HG02610 (cell line): ENCODE measurements at regions not wholly inside any gene's neighbourhood (a gene's known extent, or its start where the extent isn't known, plus 50 kb on each side); places are given as distances from the start of the nearest gene placed in this dataset.
"Not testable (repeated sequence)": the region's sequence is repeated elsewhere in the genome, so short reads cannot be mapped to it uniquely, and the experiment has no call there.

Experiments
- ATAC-seq: cut with Tn5 transposase; IDR thresholded peaks from one replicate; pipeline ENCODE4 v1.9.1; 2021; ENCODE audit warnings: mild to moderate bottlenecking, moderate library complexity; ENCODE audit not compliant: unreplicated experiment

GRCh38 chrX:102784550-102784949 lies 64.0 kb downstream of the GPRASP3 start:
- ATAC-seq, result no peak

- ATAC-seq, result no peak
These were observed 66.7 kb downstream of the GPRASP3 start for GRCh38 chrX:102787283-102787682.

DNA sequence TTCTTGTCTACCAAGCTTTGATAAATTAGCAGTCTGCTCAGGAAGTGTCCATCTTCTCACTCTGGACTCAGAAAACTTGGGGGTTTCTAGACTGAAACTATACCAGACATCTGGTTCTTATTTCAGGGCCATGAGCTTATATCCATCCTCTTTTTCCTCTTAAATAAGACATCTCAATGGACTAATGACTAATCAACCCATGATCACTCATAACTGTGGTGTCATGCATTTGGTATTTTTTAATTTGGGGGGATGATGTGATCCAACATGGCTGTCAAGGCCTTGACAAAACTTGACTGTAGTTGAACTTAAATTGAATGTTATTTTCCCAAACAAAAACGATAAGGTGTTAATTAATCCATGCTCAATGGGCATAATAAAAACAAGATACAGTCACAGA lies 87.8 kb downstream of the GPRASP3 start:
- ATAC-seq, result no peak

- not testable (repeated sequence) for ATAC-seq
These were observed 97.7 kb downstream of the GPRASP3 start for GRCh38 chrX:102818269-102818668.

- ATAC-seq, result no peak
These were observed 104.4 kb upstream of the RAB40AL start for GRCh38 chrX:102832661-102833060.

- no peak for ATAC-seq
These were observed 103.9 kb upstream of the RAB40AL start for GRCh38 chrX:102833136-102833535.

- no peak for ATAC-seq
These were observed 101.4 kb upstream of the RAB40AL start for GRCh38 chrX:102835504-102836146.

DNA sequence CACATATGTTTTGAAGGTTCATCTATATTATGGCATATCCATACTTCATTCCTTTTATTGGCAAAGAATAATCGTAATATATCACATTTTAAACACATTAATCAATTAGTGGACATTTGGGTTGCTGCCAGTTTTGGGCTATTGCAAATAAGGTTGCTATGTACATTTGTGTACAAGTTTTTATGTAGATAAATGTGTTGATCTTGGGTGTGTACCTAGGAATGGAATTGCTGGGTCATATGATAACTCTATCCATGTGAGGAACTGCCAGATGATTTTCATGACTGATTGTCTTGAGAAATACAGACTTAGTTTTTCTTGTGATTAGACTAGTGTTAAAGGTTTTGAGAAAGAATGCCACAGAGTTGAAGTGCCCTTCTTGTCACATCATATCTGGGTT lies 99.2 kb upstream of the RAB40AL start:
- no peak for ATAC-seq

GRCh38 chrX:102840871-102841705 lies 96.0 kb upstream of the RAB40AL start:
- no peak for ATAC-seq

DNA sequence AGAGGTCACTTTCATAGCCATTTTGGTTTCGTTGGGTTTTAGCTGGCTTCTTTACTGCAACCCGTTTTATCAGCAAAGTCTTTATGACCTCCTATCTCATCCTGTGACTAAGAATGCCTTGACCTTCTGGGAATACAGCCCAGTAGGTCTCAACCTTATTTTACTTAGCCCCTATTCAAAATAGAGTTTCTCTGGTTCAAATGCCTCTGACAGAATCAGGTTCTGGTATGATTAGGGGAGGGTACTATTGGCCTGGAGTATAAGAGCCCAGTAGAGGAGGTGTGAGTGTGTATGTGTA lies 95.4 kb upstream of the RAB40AL start:
- no peak for ATAC-seq

- ATAC-seq, result no peak
These were observed 92.1 kb upstream of the RAB40AL start for GRCh38 chrX:102845020-102845419.

DNA sequence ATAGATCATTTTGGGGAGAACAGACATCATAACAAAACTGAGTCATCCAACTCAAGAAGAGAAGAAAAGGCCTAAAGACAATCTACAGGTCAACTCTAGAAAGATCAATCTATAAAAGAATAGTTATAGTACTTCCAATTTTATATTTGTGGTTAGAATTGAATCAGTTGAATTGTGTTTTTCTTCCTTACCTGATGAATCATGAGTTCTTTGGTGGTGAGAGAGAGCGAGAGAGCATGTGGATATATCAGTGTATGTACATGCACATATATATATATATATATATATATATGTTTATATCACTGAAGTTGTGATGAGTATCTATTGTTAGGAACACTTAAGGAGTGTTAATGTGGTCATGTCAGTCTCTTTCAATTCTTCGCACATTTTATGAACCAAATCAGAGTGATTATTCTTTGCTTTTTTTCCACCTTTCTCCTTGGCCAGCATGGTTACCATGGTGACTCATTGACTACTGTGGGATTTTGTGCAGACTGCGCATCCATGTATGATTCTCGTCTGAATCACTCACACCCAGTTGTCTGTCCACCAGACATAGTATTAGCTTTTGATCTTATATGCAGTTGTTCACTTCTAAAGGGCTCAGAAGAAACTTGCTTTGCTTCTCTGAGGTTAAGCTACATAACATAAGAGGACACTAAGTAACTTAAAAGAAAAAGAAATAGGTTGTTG lies 90.4 kb upstream of the RAB40AL start:
- ATAC-seq, result no peak

GRCh38 chrX:102847362-102847761 lies 89.7 kb upstream of the RAB40AL start:
- no peak for ATAC-seq

DNA sequence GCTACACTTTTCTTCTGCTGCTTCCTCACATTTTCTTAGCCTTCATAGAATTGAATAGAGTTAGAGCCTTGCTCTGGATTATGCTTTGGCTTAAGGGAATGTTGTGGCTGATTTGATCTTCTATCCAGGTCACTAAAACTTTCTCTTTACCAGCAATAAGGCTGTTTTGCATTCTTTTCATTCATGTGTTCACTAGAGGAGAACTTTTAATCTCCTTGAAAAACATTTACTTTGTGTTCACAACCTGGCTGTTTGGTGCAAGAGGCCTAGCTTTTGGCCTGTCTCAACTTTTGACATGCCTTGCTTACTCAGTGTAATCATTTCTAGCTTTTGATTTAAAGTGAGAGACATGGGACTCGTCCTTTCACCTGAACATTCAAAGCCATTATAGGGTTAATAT lies 87.7 kb upstream of the RAB40AL start:
- no peak for ATAC-seq

DNA sequence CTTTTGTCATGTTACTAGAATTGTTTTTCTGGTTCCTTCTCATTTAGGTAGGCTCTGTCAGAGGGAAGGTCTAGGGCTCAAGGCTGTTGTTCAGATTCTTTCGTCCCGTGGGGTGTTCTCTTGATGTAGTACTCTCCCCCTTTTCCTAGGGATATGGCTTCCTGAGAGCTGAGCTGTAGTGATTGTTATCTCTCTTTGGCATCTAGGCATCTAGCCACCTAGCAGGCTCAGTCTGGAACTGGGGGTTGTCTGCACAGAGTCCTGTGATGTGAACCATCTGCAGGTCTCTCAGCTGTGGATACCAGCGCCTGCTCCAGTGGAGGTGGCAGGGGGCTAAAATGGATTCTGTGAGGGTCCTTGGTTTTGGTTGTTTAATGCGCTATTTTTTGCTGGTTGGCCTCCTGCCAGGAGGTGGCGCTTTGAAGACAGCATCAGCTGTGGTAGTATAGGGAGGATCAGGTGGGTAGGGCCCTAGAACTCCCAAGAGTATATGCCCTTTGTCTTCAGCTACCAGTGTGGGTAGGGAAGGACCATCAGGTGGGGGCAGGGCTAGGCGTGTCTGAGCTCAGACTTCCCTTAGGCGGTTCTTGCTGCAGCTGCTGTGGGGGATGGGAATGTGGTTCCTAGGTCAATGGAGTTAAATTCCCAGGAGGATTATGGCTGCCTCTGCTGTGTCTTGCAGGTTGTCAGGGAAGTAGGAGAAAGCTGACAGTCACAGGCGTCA lies 78.1 kb upstream of the RAB40AL start:
- not testable (repeated sequence) for ATAC-seq

DNA sequence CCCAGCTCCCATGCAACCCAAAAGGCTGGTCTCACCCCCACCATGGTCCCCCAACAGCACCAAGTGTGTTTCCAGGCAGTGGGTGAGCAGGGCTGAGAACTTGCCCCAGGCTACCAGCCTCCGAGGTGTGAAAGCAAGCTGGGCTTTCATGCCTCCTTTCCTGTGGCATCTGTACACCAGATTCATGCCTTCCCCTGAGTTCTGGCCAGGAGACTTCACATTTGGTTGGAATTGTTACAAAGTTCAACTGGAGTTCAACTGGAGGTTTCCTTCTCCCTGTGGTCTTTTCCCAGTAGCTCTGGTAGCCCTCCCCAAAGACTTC lies 77.6 kb upstream of the RAB40AL start:
- ATAC-seq, result no peak

- no peak for ATAC-seq
These were observed 76.8 kb upstream of the RAB40AL start for GRCh38 chrX:102860235-102860634.

- peak; percentile 83 for ATAC-seq
These were observed 73.3 kb upstream of the RAB40AL start for GRCh38 chrX:102863735-102864134.

DNA sequence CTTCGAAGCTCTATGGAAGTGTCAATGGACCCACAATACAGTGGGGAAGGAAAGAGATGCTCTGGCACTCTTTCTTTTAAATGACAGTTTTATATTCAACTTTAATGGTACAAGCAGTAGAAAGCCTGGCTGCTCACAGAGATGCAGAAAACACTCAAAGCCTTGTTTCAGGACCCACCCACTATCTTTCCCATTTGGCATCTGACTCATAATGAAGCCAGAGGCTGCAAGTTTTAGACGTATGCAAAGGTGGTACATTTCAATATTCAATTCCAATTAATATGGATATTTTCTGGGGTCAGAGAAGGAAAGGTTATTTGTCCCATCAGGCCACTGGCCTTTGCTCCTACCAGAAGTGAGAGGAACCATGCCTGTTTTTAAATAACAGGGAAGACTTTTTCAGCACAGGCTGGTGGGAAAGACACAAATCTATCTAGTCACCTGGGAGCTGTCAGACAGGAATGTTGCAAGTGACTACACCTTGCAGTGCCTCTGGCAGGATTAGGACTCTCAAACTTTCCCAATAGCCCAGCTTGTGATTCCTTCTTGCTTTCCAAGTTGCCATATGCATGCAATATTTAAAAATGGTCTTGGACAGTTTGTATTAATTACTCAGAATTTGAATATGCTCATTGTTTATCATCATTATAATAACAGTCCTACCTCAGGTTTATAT lies 70.0 kb upstream of the RAB40AL start:
- no peak for ATAC-seq

DNA sequence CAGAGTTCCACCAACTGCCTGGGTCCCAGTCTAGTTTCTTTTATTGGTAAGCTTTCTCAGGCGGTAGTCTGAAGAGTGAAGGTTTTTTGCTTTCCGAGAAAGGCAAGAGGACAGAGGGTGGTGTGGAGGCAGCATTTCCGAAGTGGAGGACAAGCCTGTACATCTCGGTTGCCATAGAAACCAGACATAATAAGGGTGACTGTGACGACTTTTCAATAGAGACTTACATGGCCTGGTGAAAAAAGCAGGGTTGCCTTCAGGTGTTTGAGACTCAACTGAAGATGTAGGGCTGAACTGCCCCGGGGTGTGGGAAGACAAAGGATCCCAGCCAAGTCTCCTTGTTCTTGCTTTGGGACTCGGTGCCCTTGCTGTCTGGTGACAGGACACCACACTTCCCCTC lies 53.6 kb upstream of the RAB40AL start:
- no peak for ATAC-seq
